NOMO-1 treated with DMSO at 0.1 percent for 48 hours (cell line): ENCODE measurements at regions not wholly inside any gene's neighbourhood (a gene's known extent, or its start where the extent isn't known, plus 50 kb on each side); places are given as distances from the start of the nearest gene placed in this dataset.
"Not testable (repeated sequence)": the region's sequence is repeated elsewhere in the genome, so short reads cannot be mapped to it uniquely, and the experiment has no call there.

ENCODE experiments used
- DNase-seq: peaks from one replicate; lab custom pipeline; 2025; ENCODE audit not compliant: unreplicated experiment; lab: John Stamatoyannopoulos, UW

DNA sequence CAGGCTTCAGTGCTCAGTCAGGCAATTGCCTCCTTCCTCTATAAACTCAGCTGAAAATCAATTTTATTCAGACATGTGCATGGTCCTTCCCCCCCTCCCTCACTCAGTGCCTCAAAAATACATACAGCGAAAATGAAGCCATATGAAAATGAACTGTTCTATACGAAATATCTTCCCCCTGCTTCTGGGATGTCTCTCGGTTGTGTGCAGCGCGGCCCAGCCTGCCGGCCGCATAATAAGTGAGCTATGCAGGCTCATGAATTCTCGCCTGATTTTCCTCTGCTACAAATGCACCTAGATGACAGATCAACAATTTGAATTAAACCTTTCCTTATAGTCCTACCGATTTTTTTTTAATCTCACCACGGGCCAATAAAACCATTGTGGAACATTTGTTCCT lies 252.9 kb downstream of the CRLF2 start:
- no peak for DNase-seq

DNA sequence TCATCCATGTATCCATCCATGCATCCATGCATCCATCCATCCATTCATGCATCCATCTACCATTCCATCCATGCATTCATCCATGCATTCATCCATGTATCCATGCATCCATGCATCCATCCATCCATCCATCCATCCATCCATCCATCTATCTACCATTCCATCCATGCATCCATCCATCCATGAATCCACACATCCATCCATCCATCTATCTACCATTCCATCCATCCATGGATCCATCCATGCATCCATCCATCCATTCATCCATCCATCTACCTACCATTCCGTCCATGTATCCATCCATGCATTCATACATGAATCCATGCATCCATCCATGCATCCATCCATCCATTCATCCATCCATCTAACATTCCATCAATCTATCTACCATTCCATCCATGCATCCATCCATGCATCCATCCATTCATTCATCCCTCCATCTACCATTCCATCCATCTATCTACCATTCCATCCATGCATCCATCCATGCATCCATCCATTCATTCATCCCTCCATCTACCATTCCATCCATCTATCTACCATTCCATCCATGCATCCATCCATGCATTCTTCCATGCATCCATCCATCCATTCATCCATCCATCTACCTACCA lies 257.2 kb downstream of the CRLF2 start:
- not testable (repeated sequence) for DNase-seq

DNA sequence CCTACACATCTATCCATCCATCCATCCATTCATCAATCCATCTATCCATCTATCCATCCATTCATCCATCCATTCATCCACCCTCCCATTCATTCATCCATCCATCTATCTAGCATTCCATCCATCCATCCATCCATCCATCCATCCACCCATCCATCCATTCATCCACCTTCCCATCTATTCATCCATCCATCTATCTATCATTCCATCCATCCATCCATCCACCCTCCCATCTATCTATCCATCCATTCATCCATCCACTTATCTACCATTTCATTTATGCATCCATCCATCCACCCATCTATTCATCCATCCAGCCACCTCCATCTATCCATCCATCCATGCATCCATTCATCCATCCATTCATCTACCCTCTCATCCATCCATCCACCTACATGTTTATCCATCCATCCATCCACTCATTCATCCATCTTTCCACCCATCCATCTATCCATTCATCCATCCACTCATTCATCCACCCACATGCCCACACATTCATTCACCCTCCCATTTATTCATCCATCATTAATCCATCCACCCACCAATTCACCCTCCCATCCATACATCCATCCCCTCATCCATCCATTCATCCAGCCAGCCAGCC lies 258.5 kb downstream of the CRLF2 start:
- DNase-seq, result no peak

DNA sequence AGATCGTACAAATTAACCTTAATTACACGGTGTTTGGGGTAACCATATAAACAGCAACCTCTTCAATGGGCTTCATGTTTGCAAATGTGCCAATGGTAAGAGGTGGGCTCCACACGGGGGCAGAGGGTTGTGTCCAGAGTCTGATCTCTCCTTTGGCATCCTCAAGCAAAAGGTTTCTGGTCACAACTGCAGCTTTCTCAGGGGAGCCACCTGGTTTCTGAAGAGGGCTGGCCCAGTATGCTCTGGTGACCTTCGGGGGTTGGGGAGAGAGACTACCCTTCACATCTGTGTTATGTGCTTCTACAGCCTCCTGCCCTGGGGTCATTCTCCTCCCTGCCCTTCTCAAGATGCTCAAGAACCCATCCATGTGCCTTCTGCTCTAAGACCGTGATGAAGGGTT lies 259.6 kb downstream of the CRLF2 start:
- no peak for DNase-seq

DNA sequence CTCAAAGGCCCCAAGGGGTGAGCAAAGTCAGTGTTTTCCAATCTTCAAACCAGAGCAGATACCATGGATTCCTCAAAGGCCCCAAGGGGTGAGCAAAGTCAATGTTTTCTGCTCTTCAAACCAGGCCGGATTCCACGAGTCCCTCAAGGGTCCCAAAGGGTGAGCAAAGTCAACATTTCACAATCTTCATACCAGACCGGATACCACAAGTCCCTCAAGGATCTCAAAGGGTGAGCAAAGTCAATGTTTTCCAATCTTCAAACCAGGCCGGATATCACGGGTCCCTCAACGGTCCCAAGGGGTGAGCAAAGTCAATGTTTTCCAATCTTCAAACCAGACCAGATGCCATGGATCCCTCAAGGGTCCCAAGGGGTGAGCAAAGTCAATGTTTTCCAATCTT lies 265.2 kb downstream of the CRLF2 start:
- DNase-seq, result not testable (repeated sequence)

DNA sequence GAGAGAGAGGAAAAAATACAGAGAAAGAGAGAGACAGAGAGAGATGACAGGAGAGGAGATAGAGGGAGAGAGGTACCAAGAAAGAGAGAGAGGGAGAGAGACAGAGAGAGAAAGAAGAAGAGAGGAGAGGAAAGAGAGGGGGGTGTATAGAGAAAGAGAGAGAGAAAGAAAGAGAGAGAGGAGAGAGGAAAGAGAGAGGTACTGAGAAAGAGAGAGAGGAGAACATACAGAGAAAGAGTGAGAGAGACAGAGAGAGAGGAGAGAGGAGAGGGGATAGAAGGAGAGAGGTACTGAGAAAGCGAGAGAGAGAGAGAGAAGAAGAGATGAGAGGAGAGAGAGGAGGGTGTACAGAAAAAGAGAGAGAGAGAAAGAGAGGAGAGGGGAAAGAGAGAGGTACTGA lies 269.4 kb downstream of the CRLF2 start:
- no peak for DNase-seq

DNA sequence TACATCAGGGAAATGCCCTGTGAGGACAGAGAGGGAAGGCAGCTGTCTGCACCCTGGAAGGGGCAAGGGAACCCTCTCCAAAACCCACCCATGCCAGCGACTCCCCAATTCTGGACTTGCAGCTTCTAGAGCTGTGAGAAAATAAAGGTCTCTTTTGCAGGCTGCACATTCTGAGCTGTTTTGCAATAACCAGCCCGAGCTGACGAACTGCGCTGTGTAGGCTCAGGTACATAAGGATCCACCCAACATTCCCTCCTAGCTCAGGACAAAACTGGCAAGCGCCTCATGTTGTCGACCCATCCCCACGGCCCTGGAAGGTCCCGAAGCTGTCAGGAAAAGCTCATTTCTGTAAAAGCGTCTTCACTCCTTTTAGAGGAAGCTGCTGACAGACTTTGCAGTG lies 271.8 kb downstream of the CRLF2 start:
- no peak for DNase-seq

DNA sequence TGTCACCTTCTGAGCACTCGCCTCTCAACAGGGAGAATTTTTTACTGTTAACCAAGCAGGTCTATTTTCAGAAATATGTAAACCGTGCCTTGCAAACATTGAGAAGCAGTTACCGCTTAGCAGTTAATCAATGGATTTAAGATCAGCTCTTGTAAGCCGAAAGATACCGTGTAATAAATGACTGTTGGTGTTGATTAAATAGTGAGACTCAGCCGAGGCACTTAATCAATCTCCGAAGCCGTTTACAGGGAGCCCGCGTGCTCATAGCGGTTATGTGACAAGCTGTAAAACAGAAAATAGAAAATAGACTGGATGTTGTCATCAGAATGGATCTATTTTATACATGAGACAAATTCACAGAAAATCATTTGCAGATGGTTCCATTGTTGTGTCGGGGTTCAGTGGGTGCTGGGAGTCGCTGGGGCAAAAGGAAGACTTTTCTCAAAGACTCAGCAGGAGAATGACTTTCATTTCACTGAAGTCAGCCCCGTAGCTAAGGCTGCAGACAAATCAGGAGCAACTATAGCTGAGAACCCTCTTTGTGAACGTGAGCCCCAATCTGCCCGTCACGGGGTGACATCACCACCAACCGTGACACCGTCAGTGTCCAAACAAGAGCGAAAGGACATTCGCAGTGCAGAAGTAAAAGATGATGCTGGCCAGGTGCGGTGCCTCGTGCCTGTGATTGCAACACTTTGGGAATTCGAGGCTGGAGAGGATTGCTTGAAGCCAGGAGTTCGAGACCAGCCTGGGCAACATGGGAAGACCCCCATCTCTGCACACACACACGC lies 275.3 kb downstream of the CRLF2 start:
- no peak for DNase-seq

DNA sequence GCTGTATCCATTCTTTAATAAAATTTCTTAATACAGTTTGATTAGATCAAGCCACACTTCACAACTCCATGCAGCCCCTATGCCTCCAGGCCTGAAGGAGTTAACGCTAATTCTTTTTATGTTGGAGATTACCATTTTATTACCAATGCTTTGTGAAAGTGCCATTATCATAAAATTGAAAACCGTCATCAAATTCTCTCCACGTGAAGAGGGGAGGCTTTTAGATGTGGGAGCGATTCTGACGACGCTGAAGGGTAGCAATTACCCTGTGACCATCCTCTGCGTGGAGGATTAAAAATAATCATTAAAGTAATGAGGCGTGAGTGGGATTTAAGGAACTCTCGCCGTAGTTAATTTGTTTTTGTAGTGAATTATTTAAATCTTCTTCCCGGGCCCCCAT lies 278.8 kb downstream of the CRLF2 start:
- no peak for DNase-seq

DNA sequence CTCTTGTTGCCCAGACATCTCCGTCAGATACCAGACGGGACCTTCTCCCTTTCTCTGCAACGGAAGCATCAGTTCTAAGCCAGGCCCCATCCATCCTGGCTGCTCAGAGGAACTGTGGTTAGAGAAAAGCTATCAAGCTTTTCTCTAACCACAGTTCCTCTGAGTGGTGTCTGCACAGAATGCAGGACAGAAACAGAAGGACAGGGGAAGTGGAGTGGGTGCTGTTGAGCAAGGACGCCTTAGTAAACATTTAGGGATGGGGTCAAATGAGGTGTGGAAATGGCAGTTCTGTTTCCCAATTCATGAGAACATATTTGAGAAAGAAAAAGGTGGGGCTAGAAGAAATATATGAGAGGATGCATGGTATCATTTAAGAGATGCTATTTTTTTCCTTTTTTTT lies 283.8 kb downstream of the CRLF2 start:
- no peak for DNase-seq

DNA sequence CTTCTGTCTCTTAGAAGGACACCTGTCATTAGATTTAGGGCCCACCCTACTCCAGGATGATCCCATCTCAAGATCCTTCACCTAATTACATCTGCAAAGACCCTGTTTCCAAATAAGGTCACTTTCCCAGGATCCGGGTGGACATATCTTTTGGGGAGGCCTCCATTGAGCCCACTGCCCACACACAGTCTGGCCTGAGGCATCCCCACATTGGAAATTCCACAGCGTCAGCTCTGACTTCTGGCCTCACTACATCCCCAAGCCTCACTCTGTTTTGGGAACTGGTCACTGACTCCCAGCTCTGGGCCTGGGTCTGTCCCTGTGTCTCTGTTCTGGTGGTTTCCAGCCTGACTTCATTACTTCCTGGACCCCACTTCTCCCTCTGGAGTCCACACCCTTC lies 285.5 kb downstream of the CRLF2 start:
- no peak for DNase-seq

DNA sequence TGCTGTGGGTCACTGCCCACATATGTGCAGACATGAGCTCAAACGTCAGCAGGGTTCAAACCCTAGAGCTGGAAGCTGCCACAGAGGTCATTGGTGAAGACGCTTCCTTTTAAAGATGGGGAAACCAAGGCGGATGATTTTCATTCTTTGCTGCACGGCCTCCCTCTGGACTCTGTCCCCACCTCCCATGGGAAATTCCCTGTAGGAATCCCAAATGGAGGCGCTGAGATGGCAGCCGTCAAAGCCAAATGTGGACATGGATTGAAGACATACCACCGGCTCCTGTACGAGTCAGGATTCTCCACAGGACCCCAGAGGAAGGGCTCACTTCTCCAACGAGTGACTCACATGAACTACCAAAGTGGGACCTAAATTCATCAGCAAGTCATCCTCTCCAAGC lies 286.4 kb downstream of the CRLF2 start:
- DNase-seq, result no peak

DNA sequence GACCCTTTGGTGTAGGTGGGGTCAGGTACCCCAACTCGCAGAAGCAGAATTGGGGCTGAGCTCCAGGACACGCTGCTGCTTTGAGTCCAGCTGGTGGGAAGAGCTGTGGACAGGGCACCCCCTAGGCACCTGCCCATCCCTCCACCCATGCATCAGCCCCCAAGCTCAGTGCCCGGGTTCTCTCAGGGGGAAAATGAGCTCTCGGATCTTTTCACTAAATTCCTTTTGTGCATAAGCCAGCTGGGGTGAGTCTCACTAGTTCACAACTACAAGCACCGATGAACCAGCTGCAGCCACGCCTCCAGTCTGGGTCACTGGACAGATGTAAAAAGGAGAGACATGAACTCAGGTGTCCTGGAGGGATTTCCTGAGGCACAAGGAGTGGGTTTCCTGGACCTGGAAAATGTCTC lies 286.8 kb downstream of the CRLF2 start:
- no peak for DNase-seq

DNA sequence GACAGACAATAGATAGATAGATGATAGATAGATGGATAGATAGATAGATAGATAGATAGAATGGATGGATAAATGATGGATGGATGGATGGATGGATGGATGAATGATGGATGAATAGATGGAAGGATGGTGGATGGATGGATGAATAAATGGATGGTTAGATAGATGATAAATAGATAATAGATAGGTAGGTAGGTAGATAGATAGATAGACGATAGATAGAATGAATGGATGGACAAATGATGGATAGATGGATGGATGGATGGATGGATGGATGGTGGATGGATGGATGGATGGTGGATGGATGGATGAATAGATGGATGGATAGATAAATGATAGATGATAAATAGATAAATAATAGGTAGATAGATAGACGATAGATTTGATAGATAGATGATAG lies 287.4 kb downstream of the CRLF2 start:
- DNase-seq, result no peak

DNA sequence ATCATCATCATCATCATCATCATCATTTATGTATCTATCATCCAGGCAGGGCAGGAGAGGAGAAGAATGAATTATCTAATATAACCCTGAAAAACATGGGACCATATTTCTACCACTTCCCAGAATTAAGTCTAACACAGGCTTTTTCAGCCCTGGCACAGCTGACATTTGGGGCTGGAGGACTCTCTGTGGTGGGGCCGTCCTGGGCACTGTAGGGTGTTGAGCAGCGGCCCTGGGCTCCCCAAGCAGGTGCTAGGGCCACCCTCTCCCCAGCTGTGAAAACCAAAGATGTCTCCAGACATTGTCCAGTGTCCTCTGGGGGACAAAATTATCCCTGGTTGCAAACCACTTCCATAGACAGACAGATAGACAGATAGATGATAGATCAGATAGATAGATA lies 288.4 kb downstream of the CRLF2 start:
- no peak for DNase-seq

DNA sequence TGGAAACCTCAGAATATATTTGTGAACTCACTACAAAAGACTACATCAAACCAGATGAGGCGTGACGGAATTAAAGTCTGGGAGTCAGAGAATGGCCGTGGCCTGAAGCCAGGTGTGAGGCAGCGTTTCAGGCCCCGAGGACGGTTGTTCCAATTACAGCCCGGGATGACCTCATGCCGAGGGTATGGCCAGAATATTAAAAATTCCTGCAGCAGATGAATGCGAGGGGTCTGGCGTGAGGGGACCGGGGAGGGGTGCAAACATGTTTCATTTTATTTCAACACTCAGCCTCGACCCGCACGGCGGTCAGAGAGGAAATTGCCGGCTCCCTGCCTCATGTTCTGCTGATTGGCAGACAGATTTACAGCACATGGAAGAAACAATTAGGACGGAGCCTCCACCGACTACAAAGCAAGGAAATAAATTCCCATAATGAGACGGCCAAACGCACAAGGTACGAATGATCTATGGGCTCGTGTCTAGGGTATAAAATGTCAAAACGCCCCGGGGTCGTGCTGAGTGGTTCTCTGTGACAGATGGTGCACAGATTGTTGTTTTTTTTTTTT lies 289.7 kb downstream of the SHOX start:
- no peak for DNase-seq

DNA sequence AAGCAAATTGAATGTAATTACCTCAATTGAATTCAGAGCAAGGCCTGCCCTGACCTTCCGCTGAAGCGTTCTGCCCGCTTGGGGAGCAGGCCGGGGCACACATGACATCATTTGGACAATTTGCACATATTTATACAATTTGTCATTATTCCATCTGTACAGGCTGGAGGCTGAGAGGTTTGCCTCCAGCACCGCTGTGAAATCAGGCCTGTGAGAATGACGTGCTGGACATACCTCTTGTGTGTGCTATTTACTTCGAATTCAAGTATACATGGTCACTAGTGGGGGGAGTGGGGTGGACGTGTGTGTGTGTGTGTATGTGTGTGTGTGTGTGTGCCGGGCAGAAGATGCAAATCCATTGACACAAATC lies 285.6 kb downstream of the SHOX start:
- DNase-seq, result no peak

DNA sequence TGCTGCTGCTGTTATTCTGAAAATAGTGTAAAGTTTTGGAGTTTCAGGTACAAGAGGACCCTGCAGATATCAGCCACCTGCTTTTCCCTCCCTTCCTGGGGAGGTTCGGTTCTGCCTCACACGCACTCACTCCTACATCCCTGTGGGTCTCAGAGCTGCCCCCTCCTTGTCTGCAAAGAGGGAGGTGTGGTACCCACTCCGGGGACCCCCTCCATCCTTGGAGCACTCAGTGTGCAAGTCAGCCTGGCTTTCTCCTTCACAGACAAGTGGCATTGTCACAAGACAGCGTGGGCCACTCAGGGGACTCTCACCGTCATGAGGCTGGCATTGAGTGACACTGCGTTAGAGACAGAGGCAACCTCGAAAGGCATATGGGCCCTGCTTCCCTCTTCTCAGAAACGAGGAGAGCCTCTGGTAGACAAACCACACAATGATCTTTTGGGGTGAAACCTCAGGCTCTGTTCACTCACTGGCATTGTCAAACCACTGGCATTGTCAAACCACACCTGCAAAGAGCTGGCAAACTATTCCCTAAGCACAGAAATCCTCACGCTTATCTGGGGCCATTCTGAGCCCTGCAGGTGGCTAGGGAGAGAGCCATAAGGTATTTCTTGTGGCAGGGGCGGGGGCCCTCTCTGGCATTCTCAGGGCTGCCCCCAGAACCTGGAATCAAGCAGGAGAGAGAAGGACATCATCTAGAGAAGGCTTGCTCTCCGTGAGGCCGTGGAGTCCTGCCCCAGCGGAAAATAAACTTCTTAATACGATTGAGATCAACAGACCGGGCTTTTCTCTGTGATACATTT lies 285.0 kb downstream of the SHOX start:
- DNase-seq, result no peak

DNA sequence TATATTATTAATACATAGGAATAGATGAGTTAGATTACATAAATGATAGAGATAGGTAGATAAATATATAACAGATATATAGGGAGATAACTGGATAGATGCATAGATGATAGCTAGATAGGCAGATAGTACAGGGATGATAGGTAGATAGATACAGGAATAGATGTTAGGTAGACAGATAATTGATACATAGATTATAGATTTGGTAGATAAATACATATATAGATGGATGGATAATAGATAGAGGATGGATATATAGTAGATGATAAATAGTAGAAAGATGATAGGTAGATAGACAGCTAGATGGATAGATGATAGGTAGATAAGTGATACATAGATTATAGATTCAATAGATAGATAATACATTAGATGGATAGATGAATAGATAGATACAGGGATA lies 283.6 kb downstream of the SHOX start:
- no peak for DNase-seq

DNA sequence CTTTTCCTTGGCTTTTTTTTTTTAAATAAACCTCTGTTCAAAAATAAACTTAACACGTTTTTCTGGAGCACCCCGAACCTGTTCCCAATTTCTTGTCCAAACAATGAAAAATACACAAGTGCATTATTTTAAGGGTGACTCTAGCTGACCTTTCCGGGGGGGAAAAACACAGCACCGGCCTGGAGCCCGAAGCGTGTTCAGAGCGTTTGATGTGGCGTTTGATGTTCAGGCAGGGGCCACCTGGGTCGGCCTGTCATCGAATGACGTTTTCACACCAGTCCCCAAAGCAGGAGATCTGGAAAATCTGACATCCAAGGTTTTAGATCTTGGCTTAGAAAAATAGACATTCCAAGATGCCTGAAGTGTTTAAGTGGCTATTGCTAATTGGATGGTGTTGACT lies 282.1 kb downstream of the SHOX start:
- DNase-seq, result no peak

DNA sequence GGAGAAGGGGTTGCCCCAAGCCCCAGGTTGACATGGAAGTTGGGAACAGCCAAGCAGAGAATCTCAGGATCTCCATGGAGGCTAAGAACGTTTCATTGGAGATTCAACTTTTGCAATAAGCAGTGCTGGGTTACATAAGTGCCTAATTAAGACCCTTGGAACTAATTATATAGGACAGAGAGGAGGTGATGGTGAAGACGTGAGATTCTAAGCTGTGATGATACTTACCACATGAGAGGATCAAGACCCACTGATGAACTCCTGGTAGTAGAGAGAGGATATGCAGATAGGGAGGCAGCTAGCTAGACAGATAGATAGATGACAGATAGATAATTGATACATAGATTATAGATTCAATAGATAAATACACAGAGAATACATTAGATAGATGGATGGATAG lies 278.5 kb downstream of the SHOX start:
- DNase-seq, result not testable (repeated sequence)
